ENCODE measurements at regions not wholly inside any gene's neighbourhood (a gene's known extent, or its start where the extent isn't known, plus 50 kb on each side); places are given as distances from the start of the nearest gene placed in this dataset.

- H3K4me1 ChIP-seq (ENCODE audit: insufficient read depth, low read length, poor library complexity, severe bottlenecking) = peaks cover 18% of the 10 kb centered on the region
- no peaks in the 10 kb centered on the region for H3K9me2 ChIP-seq (replicated peaks; ENCODE audit: low read depth, low read length)
- no peak for TF ChIP-seq CTCF (conservative IDR thresholded peaks at IDR 0.05; ENCODE audit: low read length)
- no peak for TF ChIP-seq EZH2phosphoT487 (IDR thresholded peaks at IDR 0.05; ENCODE audit: borderline replicate concordance)
- H3K4me2 ChIP-seq (ENCODE audit: low read depth, low read length, poor library complexity, severe bottlenecking) = no peak overlapping the region
- no peaks in the 10 kb centered on the region for H3K36me3 ChIP-seq (ENCODE audit: insufficient read depth, low read length)
- H4K20me1 ChIP-seq (ENCODE audit: insufficient read depth, low read length, poor library complexity, severe bottlenecking) = no peaks in the 10 kb centered on the region
- no peak overlapping the region for H2AFZ ChIP-seq (ENCODE audit: low read length)
- no peaks in the 10 kb centered on the region for H3F3A ChIP-seq (ENCODE audit: low read depth)
- H3K79me2 ChIP-seq (ENCODE audit: insufficient read depth, low read length) = no peaks in the 10 kb centered on the region
- H3K9me3 ChIP-seq (ENCODE audit: insufficient read depth, low read depth, low read length) = no peaks in the 10 kb centered on the region
- no peak overlapping the region for H3K4me3 ChIP-seq (ENCODE audit: low read length, poor library complexity, severe bottlenecking)
- H3K27me3 ChIP-seq (ENCODE audit: insufficient read depth, low read length, poor library complexity, severe bottlenecking) = no peaks in the 10 kb centered on the region
- H3K9ac ChIP-seq (ENCODE audit: low read depth, low read length, poor library complexity, severe bottlenecking) = no peak overlapping the region
Observed at GRCh38 chr13:85498774-85499173, 300.4 kb downstream of the SLITRK6 start.

- H3K9me2 ChIP-seq (replicated peaks; ENCODE audit: low read depth, low read length) = no peaks in the 10 kb centered on the region
- H3K36me3 ChIP-seq (ENCODE audit: insufficient read depth, low read length) = no peaks in the 10 kb centered on the region
- no peaks in the 10 kb centered on the region for H4K20me1 ChIP-seq (ENCODE audit: insufficient read depth, low read length, poor library complexity, severe bottlenecking)
- H3K9ac ChIP-seq (ENCODE audit: low read depth, low read length, poor library complexity, severe bottlenecking) = no peak overlapping the region
- H3K4me1 ChIP-seq (ENCODE audit: insufficient read depth, low read length, poor library complexity, severe bottlenecking) = peaks cover 18% of the 10 kb centered on the region
- no peak for TF ChIP-seq CTCF (conservative IDR thresholded peaks at IDR 0.05; ENCODE audit: low read length)
- TF ChIP-seq EZH2phosphoT487 (IDR thresholded peaks at IDR 0.05; ENCODE audit: borderline replicate concordance) = no peak
- H2AFZ ChIP-seq (ENCODE audit: low read length) = no peak overlapping the region
- no peaks in the 10 kb centered on the region for H3K27me3 ChIP-seq (ENCODE audit: insufficient read depth, low read length, poor library complexity, severe bottlenecking)
- no peak overlapping the region for H3K4me2 ChIP-seq (ENCODE audit: low read depth, low read length, poor library complexity, severe bottlenecking)
- H3K4me3 ChIP-seq (ENCODE audit: low read length, poor library complexity, severe bottlenecking) = no peak overlapping the region
- H3K79me2 ChIP-seq (ENCODE audit: insufficient read depth, low read length) = no peaks in the 10 kb centered on the region
- no peaks in the 10 kb centered on the region for H3K9me3 ChIP-seq (ENCODE audit: insufficient read depth, low read depth, low read length)
- no peaks in the 10 kb centered on the region for H3F3A ChIP-seq (ENCODE audit: low read depth)
Observed at GRCh38 chr13:85497652-85498051, 301.6 kb downstream of the SLITRK6 start.

DNA sequence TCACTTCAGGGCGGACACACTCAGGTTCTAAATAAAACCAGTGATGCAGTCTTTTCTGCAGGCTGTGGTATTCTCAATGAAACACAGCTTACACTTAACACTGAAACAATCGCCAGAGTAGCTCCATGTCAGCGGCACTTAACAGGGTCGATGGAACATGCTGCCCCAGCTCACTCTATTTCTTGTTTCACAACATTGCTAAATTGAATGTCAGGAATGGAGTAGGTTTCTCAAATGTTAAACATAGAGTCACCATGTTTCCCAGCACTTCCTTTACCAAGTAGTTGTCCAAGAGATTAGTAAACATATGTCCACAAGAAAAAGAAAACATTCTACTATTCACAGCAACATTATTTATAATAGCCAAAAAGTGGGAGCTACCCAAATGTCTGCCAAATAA lies 306.9 kb downstream of the SLITRK6 start:
- no peaks in the 10 kb centered on the region for H3K27me3 ChIP-seq (ENCODE audit: insufficient read depth, low read length, poor library complexity, severe bottlenecking)
- H3K36me3 ChIP-seq (ENCODE audit: insufficient read depth, low read length) = no peaks in the 10 kb centered on the region
- no peaks in the 10 kb centered on the region for H3K4me1 ChIP-seq (ENCODE audit: insufficient read depth, low read length, poor library complexity, severe bottlenecking)
- no peak overlapping the region for H3K9ac ChIP-seq (ENCODE audit: low read depth, low read length, poor library complexity, severe bottlenecking)
- H3F3A ChIP-seq (ENCODE audit: low read depth) = no peaks in the 10 kb centered on the region
- TF ChIP-seq CTCF (conservative IDR thresholded peaks at IDR 0.05; ENCODE audit: low read length) = no peak
- no peak for TF ChIP-seq EZH2phosphoT487 (IDR thresholded peaks at IDR 0.05; ENCODE audit: borderline replicate concordance)
- no peaks in the 10 kb centered on the region for H3K9me3 ChIP-seq (ENCODE audit: insufficient read depth, low read depth, low read length)
- no peak overlapping the region for H3K4me3 ChIP-seq (ENCODE audit: low read length, poor library complexity, severe bottlenecking)
- no peak overlapping the region for H3K4me2 ChIP-seq (ENCODE audit: low read depth, low read length, poor library complexity, severe bottlenecking)
- H3K9me2 ChIP-seq (replicated peaks; ENCODE audit: low read depth, low read length) = no peaks in the 10 kb centered on the region
- H4K20me1 ChIP-seq (ENCODE audit: insufficient read depth, low read length, poor library complexity, severe bottlenecking) = no peaks in the 10 kb centered on the region
- H2AFZ ChIP-seq (ENCODE audit: low read length) = no peak overlapping the region
- H3K79me2 ChIP-seq (ENCODE audit: insufficient read depth, low read length) = no peaks in the 10 kb centered on the region
